GM12873 (cell line): ENCODE measurements at regions not wholly inside any gene's neighbourhood (a gene's known extent, or its start where the extent isn't known, plus 50 kb on each side); places are given as distances from the start of the nearest gene placed in this dataset.

Experiments used
- CTCF ChIP-seq: IDR thresholded peaks from 2 replicates; pipeline ENCODE4 v1.5.1; 2012; ENCODE audit warnings: low read depth, mild to moderate bottlenecking, moderate library complexity, low read length, control low read depth; ENCODE audit not compliant: insufficient read depth; ENCODE audit errors: missing control alignments

- no peak for TF ChIP-seq CTCF
Observed at GRCh38 chr4:64216741-64217140, 192.5 kb downstream of the TECRL start.

- TF ChIP-seq CTCF, result no peak
Observed at GRCh38 chr4:64205376-64205775, 203.9 kb downstream of the TECRL start.

- no peak for TF ChIP-seq CTCF
Observed at GRCh38 chr4:64200001-64200555, 209.2 kb downstream of the TECRL start.

DNA sequence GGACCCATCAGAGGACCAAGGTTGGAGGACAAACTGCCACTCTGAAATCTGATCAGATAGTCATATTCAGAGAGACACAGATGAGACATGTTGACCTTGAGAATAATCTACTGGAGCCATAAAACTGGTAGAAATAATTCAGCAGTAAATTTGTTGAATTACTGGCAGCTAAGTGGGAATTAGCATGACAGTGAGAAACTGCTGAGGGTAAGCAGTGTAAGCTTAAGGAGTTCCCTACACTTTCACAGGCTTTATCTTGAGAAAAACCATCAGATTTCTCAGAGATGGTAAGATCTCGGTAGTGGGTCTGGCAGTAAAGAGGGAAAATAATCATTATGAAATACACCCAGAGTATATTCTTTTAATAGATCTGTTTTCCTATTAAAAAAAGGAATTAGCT is 213.7 kb downstream of the TECRL start:
- no peak for TF ChIP-seq CTCF

DNA sequence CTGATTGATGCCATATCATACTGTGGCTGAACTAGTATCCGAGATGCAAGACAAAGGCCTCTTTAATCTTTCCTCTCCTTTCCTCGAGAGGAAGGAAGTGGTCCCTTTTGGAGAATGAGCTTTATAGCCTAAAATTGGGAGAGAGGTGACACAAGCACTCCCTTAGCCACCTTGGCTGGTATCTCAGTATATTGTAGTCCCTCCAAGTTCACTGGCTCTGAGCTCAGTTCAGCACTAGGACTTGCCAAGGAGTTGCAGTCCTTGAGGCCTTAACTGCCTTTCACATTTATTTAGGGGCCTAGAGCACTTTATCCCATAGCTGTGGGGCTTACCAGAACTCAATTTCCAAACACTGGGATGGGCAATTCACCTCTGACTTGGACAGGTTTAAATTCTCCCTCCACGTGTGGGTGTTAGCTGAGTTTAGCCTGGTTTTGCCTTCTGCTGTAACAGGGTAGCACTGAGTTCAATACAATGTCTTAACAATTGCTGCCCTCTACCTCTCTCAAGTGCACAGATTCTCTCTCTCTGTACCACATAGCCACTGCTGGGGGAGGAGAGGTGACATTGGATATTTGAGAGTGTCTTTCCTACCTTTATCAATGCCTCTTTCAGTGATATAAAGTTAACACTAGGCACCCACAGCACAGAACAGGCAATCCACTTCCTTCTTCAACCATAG is 216.4 kb downstream of the TECRL start:
- TF ChIP-seq CTCF, result no peak

DNA sequence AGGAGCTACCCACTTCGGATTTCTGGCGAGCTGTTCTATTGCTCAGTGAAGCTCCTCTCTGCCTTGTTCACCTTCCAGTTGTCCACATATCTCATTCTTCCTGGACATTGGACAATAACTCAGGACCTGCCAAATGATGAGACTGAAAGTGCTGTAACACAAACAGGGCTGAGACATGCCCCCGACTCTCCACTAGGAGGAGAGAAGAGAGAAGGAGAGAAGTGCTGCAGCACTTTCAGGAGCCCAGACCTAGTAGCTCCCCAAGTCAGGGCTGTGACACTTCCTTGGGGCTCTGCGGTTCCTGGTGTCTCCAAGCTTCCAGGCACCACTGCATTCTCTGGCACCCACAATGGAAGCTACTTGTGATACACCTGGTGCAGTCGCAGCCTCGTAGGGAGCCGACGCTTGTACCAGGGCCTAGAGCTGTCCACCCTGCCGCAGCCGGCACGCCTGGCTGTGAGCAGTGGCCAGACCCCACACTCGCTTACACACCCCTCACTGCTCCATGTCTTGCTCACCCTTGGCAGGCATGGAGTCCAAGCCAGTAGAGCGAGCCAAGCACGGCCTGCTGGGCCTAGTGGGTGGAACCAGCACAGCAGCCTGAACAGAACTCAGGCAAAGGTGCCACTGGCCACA is 234.9 kb downstream of the TECRL start:
- no peak for TF ChIP-seq CTCF

GRCh38 chr4:64166365-64166764 is 242.9 kb downstream of the TECRL start:
- TF ChIP-seq CTCF, result no peak
